ENCODE measurements at regions not wholly inside any gene's neighbourhood (a gene's known extent, or its start where the extent isn't known, plus 50 kb on each side); places are given as distances from the start of the nearest gene placed in this dataset.

- TF ChIP-seq POLR2A (IDR thresholded peaks at IDR 0.05), result no peak
- TF ChIP-seq, protein P1, sequence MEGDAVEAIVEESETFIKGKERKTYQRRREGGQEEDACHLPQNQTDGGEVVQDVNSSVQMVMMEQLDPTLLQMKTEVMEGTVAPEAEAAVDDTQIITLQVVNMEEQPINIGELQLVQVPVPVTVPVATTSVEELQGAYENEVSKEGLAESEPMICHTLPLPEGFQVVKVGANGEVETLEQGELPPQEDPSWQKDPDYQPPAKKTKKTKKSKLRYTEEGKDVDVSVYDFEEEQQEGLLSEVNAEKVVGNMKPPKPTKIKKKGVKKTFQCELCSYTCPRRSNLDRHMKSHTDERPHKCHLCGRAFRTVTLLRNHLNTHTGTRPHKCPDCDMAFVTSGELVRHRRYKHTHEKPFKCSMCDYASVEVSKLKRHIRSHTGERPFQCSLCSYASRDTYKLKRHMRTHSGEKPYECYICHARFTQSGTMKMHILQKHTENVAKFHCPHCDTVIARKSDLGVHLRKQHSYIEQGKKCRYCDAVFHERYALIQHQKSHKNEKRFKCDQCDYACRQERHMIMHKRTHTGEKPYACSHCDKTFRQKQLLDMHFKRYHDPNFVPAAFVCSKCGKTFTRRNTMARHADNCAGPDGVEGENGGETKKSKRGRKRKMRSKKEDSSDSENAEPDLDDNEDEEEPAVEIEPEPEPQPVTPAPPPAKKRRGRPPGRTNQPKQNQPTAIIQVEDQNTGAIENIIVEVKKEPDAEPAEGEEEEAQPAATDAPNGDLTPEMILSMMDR (IDR thresholded peaks at IDR 0.05), result no peak
Measured at GRCh38 chr3:124609402-124609801, 120.8 kb upstream of the UMPS start.
